ENCODE measurements at regions not wholly inside any gene's neighbourhood (a gene's known extent, or its start where the extent isn't known, plus 50 kb on each side); places are given as distances from the start of the nearest gene placed in this dataset.

DNA sequence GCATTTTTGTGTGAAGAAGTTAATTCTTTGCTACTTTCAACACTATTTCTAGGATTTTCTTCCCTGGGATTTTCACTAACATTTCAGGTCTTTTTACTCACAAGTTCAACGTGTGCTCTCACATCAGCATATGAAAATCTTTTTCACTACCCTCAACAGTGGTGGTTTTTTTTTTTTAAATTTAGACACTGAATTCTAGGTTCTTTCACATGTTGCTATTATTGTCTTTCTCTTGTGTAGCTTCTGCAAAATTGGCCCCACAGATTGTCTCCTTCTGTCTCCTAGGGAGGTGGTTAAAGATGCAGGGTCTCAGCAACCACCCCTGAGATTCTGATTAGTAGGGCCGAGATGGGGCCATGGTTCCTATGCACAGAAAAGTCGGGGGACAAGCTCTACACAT, 165.0 kb upstream of the GPR26 start:
- no peak for DNase-seq

- no peak for DNase-seq
Measured at GRCh38 chr10:123502983-123503382, 163.2 kb upstream of the GPR26 start.

DNA sequence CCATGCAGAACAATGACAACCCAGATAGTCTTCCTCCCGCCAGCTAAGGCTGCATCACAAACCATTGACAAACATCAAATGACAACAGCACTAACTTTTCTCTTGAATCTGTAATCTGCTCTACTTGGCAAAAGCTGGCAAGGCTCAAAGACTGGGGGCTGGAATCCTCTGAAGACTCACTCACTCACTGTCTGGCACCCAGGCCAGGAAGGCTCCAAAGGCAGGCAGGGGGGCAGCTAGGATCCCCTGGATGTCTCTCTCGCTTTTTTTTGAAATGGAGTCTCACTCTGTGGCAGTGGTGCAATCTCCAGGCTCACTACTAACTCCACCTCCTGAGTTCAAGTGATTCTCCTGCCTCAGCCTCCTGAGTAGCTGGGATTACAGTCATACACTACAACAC, 159.7 kb upstream of the GPR26 start:
- no peak for DNase-seq

GRCh38 chr10:123507298-123507697, 158.9 kb upstream of the GPR26 start:
- no peak for DNase-seq

- DNase-seq, result no peak
Measured at GRCh38 chr10:123509338-123509737, 156.8 kb upstream of the GPR26 start.

- DNase-seq, result no peak
Measured at GRCh38 chr10:123512901-123513775, 153.0 kb upstream of the GPR26 start.

GRCh38 chr10:123513870-123514269, 152.3 kb upstream of the GPR26 start:
- DNase-seq, result no peak

- no peak for DNase-seq
Measured at GRCh38 chr10:123514996-123515395, 151.2 kb upstream of the GPR26 start.

DNA sequence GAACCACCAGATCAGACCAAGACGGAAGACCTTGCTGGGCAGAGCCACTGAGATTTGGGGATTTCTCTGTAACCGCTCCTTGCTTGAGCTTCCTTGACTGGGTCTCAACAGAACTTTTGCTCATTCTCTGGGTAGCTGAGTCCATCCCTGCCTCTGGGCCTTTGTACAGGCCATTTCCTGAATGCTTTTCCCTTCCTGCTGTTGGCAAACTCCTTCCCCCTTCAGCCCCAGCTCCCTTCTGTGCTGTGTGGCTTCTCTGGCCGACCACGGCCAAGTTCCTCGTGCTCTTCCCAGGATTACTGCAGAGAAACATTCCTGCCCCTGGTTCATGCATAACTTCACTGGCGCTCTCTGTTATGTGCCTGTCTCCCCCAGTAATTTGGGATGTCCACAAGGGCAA, 150.5 kb upstream of the GPR26 start:
- no peak for DNase-seq

DNA sequence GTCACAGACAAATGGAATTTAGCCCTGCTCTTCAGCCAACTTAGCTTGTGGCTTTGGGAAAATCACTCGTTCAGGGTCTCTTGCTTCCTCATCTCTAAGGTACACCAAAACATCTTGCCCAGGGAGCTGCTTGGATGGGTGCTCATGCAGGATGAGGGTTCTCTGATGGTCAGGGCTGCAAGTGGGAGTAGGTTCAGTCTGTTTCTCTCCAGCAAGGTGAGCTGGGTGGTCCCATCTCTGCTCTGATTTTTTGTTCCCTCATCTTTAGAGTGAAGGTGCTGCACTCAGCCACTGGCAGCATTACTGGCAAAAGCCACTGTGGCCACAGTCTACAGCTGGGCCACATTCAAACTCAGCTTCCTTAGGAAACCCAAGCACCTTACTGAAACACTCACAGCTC, 149.9 kb upstream of the GPR26 start:
- no peak for DNase-seq

DNA sequence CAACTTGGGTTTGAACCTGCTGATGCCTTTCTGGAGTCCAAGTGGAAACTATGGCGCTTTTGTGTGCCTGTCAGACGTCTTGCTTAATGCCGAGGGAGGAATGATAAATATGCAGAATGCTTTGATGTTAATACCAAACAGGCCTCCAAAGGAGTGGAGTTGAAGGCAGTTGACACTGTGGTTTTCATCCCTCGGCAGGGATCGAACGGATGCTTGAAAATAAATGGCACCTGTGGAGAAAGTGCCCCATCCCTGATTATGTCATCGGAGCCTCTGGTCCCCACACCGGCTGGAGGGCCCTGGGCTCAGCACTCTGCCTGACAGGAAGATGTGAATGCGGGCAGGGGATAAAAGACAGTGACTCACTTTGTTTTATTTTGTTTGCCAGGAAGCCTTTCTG, 148.7 kb upstream of the GPR26 start:
- DNase-seq, result no peak

DNA sequence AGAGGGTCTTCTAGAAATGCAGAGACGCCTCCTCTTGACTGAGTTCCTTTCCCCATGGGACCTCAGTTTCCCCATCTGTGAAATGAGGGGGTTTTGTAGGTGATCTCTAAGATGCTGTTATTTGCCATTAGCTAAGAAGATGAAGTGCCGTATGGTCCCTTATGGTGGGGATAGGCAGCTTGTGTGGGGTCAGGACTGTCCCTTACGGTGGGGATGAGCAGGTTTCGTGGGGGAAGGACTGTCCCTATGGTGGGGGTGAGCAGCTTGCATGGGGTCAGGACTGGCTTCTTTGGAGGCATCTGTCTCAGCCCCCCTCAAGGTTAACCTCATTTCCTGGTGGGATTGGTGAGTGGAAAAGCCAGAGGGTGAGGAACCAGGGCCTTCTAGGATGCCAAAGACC, 148.3 kb upstream of the GPR26 start:
- no peak for DNase-seq

DNA sequence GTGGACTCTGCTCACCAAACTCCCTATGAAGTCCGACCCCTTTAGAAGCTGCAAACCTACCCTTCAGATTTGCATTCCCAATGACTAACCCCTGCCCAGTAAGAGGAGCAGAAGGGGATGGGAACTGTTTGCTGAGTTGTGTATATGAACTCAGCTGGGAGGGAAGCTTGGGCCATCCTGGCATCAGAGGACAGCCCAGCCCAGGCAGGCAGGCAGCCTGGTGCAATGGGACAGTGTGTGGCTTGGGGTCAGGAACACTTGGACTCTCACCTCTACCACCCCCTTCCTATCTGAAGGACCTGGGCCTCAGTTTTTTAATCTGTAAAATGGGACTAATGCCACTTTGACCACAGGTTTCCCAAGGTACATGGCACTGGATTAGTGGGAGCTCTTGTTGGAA, 147.4 kb upstream of the GPR26 start:
- DNase-seq, result no peak

GRCh38 chr10:123519861-123520260, 146.3 kb upstream of the GPR26 start:
- no peak for DNase-seq

DNA sequence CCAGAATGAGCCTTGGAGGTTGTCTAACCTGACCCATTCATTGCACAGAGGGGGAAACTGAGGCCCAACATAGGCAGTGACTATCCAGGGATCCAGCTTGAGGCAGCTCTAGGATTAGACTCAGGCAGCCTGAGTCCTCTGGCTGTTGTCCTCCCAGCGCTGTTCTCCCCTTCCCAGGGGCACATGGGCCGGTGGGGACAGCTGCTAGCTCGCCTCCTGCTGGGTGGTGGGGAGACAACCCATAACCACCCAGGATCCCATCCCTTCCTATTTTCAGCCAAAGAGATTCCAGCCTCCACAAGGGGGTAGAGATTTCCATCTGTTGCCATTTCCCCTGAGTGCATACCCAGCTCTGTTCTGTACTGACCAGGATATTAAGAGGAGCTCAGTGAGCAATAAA, 145.1 kb upstream of the GPR26 start:
- no peak for DNase-seq

DNA sequence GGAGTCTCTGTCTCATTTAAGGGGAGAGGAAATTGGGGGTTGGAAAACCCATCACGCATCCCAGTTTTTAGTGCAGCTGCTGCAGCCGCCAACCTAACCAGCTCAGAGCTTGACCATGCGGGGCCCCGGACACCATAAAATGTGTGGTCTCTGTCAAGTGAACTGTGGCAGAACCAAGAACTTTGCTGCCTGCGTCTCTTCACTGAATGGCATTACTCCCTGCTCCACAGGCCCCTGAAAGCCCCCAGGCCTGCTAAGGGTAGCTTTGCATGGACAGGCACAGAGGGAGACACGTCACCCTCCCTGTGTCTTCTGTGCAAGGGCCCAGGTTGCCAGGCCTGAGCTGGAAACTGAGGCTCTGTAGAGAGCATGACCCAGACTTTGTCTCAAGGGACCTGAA, 144.6 kb upstream of the GPR26 start:
- no peak for DNase-seq

DNA sequence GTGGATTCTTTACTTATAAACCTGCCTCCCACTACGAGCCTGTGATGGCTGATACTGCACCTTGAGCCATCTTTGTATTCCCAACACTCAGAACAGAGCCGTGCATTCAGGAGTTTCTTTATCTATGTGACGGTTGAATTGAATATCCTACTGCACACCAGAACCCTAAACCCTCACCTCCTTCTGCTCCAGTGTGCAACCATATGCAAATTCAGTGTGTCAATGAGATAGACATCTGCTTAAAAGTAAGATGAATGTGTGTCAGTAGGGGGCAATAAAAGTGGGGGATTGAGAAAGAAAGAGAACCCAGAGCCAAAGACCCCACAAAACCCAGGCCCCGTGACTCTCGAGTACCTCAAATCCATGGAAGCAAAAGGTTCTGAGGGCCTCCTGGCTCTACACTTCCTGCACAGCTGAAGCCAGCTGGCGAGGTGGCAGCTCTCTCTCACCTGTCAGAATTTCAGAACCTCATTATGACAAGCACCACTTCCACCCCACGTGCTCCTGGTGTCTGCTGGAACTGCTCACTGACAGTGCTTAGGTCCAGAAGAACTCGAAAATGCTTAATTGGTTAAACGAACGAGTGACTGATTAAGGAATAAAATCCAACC, 143.3 kb upstream of the GPR26 start:
- no peak for DNase-seq

DNA sequence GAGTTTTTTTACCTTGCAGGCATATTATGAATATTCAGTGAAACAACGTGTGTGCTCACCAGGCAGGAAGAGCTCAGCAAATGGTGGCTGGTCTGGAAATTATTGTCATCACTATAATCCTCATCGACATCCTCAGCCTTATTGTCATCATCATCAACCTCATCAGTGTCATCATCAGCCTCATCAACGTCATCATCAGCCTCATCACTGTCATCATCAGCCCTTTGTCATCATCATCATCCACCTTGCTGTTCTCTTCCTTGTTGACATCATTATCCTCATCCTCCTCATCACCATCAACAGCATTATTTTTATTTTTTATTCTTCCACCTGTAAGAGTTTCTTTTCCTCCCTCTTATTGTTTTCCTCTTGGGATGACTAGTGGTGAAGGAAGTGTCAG, 142.3 kb upstream of the GPR26 start:
- DNase-seq, result no peak

DNA sequence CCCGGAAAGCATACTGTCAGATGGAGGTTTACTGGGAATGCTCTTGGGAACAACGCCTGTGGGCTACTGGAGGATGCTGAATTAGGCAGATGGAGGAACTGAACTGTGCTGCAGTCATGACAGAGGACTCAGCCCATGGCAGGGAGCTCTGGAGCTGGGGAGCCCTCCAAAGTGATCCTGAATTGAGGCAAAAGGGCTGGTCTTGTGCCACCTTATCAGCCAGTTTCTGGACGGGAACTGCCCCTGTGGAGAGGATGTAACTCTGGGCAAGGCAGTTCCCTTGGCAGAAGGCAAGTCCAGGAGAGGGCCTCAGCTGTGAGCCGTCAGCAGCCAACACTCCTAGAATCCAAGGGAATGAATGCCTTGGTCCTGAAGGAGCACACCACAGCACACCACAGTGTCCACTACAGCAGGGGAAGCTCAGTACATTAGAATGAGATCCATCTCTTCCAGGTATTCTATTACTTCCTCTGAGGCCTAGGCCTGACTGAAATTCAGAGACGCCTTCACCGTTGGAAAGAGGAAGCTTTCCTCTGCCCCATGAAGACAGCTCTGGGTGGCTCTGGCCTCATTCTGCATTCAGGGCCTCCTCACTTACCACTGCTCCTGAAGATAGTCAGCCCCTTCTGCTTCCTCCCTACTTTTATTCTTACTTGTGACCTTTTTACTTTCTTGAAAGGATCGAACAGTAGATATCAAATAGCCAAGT, 139.6 kb upstream of the GPR26 start:
- DNase-seq, result no peak

DNA sequence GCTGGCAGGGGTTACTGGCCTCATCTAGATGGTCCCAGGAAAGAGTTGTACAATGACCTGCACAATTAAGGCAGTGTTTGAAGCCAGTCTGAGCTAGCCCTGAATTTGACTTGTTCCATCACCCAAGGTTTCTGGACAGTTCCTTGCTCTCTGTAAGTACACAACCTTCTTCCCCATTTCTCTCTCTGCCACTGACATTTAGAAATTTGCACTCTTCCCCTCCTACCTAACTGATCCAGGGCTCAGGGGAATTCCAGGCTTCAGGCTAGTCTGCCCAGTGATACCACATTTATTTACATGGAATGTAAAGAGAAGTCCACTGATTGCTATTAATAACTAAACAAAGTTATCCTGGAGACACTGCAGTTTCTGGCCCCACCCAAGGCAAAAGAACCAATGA, 139.0 kb upstream of the GPR26 start:
- no peak for DNase-seq

- no peak for DNase-seq
Measured at GRCh38 chr10:123529146-123529760, 136.9 kb upstream of the GPR26 start.

- DNase-seq, result no peak
Measured at GRCh38 chr10:123530166-123530870, 135.8 kb upstream of the GPR26 start.

- no peak for DNase-seq
Measured at GRCh38 chr10:123535386-123535785, 130.8 kb upstream of the GPR26 start.

Data from activated naive CD4-positive, alpha-beta T cell (primary cell).